HG03039 (cell line): ENCODE measurements at regions not wholly inside any gene's neighbourhood (a gene's known extent, or its start where the extent isn't known, plus 50 kb on each side); places are given as distances from the start of the nearest gene placed in this dataset.
"Not testable (repeated sequence)": the region's sequence is repeated elsewhere in the genome, so short reads cannot be mapped to it uniquely, and the experiment has no call there.

Experiments
- ATAC-seq: cut with Tn5 transposase; IDR thresholded peaks from one replicate; pipeline ENCODE4 v1.9.1; 2021; ENCODE audit warnings: mild to moderate bottlenecking, moderate library complexity; ENCODE audit not compliant: unreplicated experiment

- no peak for ATAC-seq
Observed at GRCh38 chr13:43946281-43946680, 66.6 kb downstream of the LACC1 start.

GRCh38 chr13:43947897-43948458 lies 68.3 kb downstream of the LACC1 start:
- no peak for ATAC-seq

GRCh38 chr13:43953370-43953769 lies 73.7 kb downstream of the LACC1 start:
- ATAC-seq, result no peak

- not testable (repeated sequence) for ATAC-seq
Observed at GRCh38 chr13:43956975-43957374, 77.3 kb downstream of the LACC1 start.

GRCh38 chr13:43959291-43959690 lies 79.6 kb downstream of the LACC1 start:
- ATAC-seq, result no peak

- no peak for ATAC-seq
Observed at GRCh38 chr13:43961909-43962308, 82.2 kb downstream of the LACC1 start.

GRCh38 chr13:43963726-43964125 lies 84.0 kb downstream of the LACC1 start:
- ATAC-seq, result no peak

GRCh38 chr13:43964698-43965458 lies 85.2 kb downstream of the LACC1 start:
- no peak for ATAC-seq

- no peak for ATAC-seq
Observed at GRCh38 chr13:43965459-43965845, 85.7 kb downstream of the LACC1 start.

- not testable (repeated sequence) for ATAC-seq
Observed at GRCh38 chr13:43968251-43968942, 88.7 kb downstream of the LACC1 start.

GRCh38 chr13:43968943-43969690 lies 89.4 kb downstream of the LACC1 start:
- ATAC-seq, result not testable (repeated sequence)

GRCh38 chr13:43969919-43970318 lies 90.2 kb downstream of the LACC1 start:
- not testable (repeated sequence) for ATAC-seq

GRCh38 chr13:43970520-43971242 lies 91.0 kb downstream of the LACC1 start:
- not testable (repeated sequence) for ATAC-seq

- not testable (repeated sequence) for ATAC-seq
Observed at GRCh38 chr13:43971324-43971723, 91.6 kb downstream of the LACC1 start.

GRCh38 chr13:43977911-43978310 lies 98.2 kb downstream of the LACC1 start:
- ATAC-seq, result no peak

- no peak for ATAC-seq
Observed at GRCh38 chr13:43978688-43979087, 99.0 kb downstream of the LACC1 start.

GRCh38 chr13:43979492-43979891 lies 99.8 kb downstream of the LACC1 start:
- no peak for ATAC-seq

GRCh38 chr13:43980587-43980986 lies 100.9 kb downstream of the LACC1 start:
- ATAC-seq, result no peak

- no peak for ATAC-seq
Observed at GRCh38 chr13:43981091-43981490, 101.4 kb downstream of the LACC1 start.

- ATAC-seq, result no peak
Observed at GRCh38 chr13:43981512-43982301, 102.0 kb downstream of the LACC1 start.
